OCI-LY7 (cell line): ENCODE measurements at regions not wholly inside any gene's neighbourhood (a gene's known extent, or its start where the extent isn't known, plus 50 kb on each side); places are given as distances from the start of the nearest gene placed in this dataset.

Experiments used
- EZH2phosphoT487 ChIP-seq: fragments of 200-600 bp; sonication (generic); IDR thresholded peaks from 2 replicates; pipeline ENCODE4 v1.6.1; 2018; ENCODE audit warnings: low read depth, borderline replicate concordance, mild to moderate bottlenecking, mixed run types, antibody characterized with exemption, low read length, moderate library complexity, mixed read lengths
- TF ChIP-seq, protein P1 (sequence below): fragments of 200-600 bp; sonication (generic); conservative IDR thresholded peaks from 2 replicates; pipeline ENCODE4 v1.5.1; 2014; ENCODE audit warnings: mild to moderate bottlenecking, antibody characterized with exemption, low read length, moderate library complexity, mixed read lengths

DNA sequence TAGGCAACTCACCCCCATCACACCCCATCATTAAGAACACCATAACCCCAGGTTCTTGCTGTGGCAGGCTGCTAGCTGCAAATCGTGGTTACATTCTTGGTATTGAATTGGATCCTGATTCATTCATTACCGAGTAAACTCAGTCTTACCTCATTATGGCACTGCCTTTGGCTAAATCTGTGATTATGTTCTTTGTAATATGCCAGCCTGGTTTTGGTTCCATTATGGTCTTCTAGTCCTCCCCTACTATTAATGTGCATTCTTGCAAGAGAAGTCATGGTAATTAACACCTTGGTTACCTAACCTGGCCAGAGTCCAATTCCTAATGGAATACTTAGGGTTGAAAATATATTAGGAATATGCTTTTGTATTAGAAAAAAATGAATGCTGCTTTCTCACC, 258.9 kb upstream of the APCDD1 start:
- TF ChIP-seq, protein P1, sequence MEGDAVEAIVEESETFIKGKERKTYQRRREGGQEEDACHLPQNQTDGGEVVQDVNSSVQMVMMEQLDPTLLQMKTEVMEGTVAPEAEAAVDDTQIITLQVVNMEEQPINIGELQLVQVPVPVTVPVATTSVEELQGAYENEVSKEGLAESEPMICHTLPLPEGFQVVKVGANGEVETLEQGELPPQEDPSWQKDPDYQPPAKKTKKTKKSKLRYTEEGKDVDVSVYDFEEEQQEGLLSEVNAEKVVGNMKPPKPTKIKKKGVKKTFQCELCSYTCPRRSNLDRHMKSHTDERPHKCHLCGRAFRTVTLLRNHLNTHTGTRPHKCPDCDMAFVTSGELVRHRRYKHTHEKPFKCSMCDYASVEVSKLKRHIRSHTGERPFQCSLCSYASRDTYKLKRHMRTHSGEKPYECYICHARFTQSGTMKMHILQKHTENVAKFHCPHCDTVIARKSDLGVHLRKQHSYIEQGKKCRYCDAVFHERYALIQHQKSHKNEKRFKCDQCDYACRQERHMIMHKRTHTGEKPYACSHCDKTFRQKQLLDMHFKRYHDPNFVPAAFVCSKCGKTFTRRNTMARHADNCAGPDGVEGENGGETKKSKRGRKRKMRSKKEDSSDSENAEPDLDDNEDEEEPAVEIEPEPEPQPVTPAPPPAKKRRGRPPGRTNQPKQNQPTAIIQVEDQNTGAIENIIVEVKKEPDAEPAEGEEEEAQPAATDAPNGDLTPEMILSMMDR: no peak
- no peak for TF ChIP-seq EZH2phosphoT487
